VCaP (cell line): ENCODE measurements at regions not wholly inside any gene's neighbourhood (a gene's known extent, or its start where the extent isn't known, plus 50 kb on each side); places are given as distances from the start of the nearest gene placed in this dataset.

Experiments used
- H3K27ac ChIP-seq: fragments of 450-650 bp; 2 replicates; pipeline ENCODE4 v1.5.1; 2017
- CTCF ChIP-seq: fragments of 450-650 bp; conservative IDR thresholded peaks from 2 replicates; pipeline ENCODE4 v1.5.1; 2017; ENCODE audit warnings: mild to moderate bottlenecking, moderate library complexity

DNA sequence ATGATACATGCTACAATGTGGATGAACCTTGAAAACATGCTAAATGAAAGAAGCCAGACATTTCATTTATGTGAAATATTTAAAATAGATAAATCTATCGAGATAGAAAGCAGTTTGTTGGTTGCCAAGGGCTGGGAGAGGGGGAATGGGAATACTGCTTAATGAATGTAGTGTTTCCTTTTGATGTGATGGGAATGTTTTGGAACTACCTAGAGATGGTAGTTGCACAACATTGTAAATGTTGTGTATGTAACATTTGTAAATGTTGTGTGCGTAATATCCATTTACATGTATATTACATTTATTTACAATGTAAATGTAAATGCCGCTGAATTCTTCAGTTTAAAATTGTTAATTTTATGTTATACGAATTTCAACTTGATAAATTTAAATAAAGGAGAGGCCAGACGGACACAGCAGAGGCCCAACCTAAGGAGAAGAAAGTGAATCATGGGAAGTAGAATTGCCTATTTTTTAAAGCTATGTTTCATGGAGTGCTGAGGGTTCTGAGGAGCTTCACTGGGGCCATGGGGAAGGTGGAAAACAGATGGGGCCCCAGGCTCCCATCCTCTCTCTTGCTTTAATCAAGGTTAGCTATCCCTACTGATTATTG, 60.0 kb upstream of the TEX13D start:
- no peak overlapping the region for H3K27ac ChIP-seq
- TF ChIP-seq CTCF: no peak

DNA sequence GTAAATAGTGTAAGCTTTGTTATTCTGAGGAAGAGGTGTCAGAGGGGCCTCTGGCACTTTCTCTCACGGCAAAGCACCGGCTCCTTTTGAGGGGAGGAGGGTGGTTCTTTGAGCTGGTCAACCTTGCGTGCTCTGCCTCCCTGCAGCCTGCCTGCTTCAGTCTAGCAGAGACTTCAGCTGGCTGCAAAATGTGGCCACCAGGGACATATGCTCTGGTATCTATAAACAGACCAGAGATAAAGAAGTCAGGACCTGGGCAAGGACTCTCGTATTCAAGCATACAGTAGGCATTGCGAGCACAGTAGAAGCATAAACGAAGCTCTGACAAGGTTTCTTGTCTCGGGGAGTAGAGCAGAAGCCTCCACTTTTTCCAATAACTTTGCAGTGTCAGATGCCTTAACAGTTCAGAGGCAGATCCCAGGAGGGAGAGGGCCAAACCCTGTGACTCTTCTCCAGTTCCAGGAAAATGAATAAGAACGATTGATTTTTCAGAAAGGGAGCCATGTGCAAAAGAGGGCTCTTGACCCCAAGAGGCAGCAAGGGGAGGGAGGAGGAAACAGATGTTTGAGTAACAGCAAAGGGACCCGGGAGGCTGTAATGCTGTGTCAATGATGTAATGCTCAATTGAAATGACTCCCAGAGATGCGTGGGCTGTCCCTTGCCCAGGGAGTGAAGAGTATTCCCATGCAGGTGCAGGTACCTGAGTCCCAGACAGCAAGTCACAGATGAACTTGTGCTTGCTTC, 57.9 kb upstream of the TEX13D start:
- H3K27ac ChIP-seq: no peak overlapping the region
- no peak for TF ChIP-seq CTCF

DNA sequence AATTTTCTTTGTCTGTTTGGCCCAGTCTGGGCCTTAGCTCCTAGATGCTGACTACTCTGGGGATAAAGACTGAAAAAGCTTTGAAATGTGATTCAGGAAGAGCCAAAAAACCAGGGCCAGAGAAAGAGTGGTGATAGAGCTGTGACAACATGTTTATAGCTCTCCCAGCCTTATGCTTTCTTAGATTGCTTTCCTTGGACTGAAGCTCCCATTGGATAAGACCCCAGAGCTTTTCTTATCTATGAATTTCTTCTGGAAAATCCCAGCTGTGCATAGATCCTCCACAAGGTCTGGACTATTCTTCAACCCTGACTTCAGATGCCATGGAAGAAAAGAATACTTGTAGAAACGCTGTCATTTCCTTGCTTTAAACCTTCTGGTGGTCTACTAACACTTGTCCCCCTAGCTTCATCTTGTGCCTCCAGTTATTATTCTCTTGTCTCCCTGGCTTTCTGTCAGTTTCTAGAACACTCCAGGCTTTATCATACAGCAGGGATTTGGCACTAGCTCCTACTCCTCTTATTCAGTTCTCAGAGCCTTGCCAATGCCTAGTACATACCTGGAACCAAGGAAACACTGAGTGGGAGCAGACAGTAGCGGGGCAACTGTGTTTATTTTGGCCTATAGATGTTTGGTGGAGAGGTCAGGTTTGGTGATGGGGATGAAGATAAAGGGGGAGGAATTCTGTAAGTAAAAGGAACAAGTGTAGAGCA, 57.1 kb upstream of the TEX13D start:
- H3K27ac ChIP-seq: no peak overlapping the region
- no peak for TF ChIP-seq CTCF

DNA sequence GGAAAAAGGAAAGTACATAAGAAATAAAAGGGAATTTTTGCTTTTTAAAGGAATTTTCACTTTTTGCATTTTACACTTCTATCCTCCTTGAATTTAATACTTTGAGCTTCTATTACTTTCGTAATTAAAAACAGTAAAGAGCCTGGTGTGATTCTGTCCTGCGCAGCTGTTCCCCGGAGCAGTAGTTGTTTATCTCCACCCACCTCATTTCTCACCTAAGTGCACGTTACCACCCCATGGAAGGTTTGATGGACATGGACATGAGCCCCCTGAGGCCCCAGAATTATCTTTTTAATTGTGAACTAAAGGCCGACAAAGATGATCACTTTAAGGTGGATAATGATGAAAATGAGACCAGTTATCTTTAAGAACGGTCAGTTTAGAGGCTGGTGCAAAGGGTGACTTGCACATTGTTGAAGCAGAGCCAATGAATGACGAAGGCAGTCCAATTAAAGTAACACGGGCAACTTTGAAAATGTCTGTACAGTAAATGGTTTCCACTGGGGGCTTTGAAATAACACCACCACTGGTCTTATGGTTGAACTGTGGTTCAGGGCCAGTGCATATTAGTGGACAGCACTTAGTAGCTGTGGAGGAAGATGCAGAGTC, 52.1 kb upstream of the TEX13D start:
- no peak for TF ChIP-seq CTCF
- H3K27ac ChIP-seq: no peak overlapping the region

DNA sequence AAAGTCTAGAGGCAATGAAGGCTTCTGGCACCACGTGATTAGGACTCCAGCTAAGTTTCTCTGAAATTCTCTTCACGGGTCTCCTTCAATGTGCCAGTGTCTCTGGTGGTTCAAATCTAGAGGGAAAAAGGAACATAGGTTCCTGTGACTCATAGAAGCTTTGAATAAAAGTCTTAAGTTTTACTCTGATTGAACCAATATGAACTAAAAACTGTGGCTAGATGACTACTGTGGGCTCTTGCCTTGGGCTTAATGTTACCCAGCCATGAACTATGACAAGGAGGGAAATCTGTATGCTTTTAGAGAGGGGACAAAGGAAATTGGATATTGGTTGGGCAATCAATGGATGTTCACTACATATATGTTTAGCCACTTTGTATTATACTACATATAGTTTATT, 49.9 kb upstream of the TEX13D start:
- no peak overlapping the region for H3K27ac ChIP-seq
- TF ChIP-seq CTCF: no peak
